ENCODE measurements at regions not wholly inside any gene's neighbourhood (a gene's known extent, or its start where the extent isn't known, plus 50 kb on each side); places are given as distances from the start of the nearest gene placed in this dataset.

DNA sequence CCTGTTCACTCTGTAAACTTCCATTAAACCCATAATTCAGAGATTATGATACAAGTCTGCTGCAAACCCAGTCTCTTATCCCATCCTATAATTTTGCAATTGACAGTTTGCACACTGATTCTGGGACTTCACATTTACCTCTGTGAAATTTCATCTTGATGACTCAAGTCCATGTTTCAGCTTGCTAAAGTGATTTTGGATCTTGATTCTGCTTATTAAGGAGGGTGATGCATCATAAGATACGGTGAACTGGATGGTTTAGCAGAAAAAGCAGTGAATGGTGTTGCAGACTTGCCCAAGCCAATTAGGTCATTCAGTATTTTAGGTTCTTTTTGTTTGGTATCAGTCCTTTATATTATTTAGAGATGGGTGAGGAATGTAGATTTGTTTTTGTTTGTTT lies 125.5 kb upstream of the PODXL start:
- TF ChIP-seq FOXM1 (IDR thresholded peaks at IDR 0.05; ENCODE audit: borderline replicate concordance) = no peak
- TF ChIP-seq SP1 (IDR thresholded peaks at IDR 0.05) = no peak
